Subcutaneous abdominal adipose tissue (tissue), 5 donors: ENCODE measurements at regions not wholly inside any gene's neighbourhood (a gene's known extent, or its start where the extent isn't known, plus 50 kb on each side); places are given as distances from the start of the nearest gene placed in this dataset.

Experiments used
- H3K27ac ChIP-seq: one replicate; pipeline ENCODE4 v1.7.0; 2013; ENCODE audit warnings: low read depth, mild to moderate bottlenecking, inconsistent platforms, low read length, moderate library complexity
- H3K27me3 ChIP-seq, 5 donors: one replicate each; pipeline ENCODE4 v1.7.0; 2013; ENCODE audit warnings: low read length in 5 of 5, inconsistent platforms in 1 of 5; ENCODE audit not compliant: control insufficient read depth in 5 of 5, insufficient read depth in 4 of 5
- H3K36me3 ChIP-seq, 5 donors: one replicate each; pipeline ENCODE4 v1.7.0; 2013; ENCODE audit warnings: low read length in 5 of 5; ENCODE audit not compliant: control insufficient read depth in 5 of 5, insufficient read depth in 5 of 5
- H3K4me1 ChIP-seq, 5 donors: one replicate each; pipeline ENCODE4 v1.7.0; 2013; ENCODE audit warnings: low read length in 5 of 5, mild to moderate bottlenecking in 3 of 5, moderate library complexity in 1 of 5; ENCODE audit not compliant: control insufficient read depth in 5 of 5, insufficient read depth in 5 of 5
- H3K4me3 ChIP-seq, 5 donors: one replicate each; pipeline ENCODE4 v1.7.0; 2013; ENCODE audit warnings: low read length in 5 of 5, low read depth in 1 of 5
- H3K9ac ChIP-seq, 5 donors: one replicate each; pipeline ENCODE4 v1.7.0; 2013; ENCODE audit warnings: low read length in 5 of 5, mild to moderate bottlenecking in 4 of 5, moderate library complexity in 3 of 5
- H3K9me3 ChIP-seq, 5 donors: one replicate each; pipeline ENCODE4 v1.7.0; 2013; ENCODE audit warnings: low read length in 5 of 5; ENCODE audit not compliant: control insufficient read depth in 5 of 5
- donor health status: healthy.
- donor health status: healthy.
- donor health status: healthy.
- donor health status: healthy.
- donor health status: healthy.

- no peaks in the 10 kb centered on the region for H3K27me3 ChIP-seq
- no peaks in the 10 kb centered on the region for H3K36me3 ChIP-seq
- H3K4me1 ChIP-seq: no peaks in the 10 kb centered on the region
- no peak overlapping the region for H3K9ac ChIP-seq
- H3K4me3 ChIP-seq: no peak overlapping the region
- peaks cover 10 to 26% (median 16%) of the 10 kb centered on the region in 5 donors for H3K9me3 ChIP-seq
- H3K27ac ChIP-seq: no peak overlapping the region
Observed at GRCh38 chr4:159464302-159464701, 361.4 kb downstream of the RAPGEF2 start.

DNA sequence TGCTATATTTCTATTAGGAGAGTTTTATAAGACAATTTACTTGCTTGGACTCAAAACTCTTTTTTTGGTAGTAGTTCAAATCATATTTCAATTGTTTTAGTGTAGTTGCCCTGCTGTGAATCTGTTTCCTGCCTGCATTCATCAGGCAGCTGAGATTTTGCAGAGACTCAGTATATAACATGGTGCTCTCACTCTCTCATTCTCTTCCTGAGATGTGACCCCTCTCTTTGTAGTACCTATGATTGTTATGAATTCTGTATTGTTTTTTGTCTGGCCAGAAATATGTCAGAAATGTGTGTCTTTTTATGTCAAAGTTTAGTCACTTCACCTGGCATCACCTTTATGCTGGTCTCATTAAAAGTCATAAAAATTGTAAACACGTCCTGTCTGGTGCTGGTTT, 374.0 kb downstream of the RAPGEF2 start:
- Histone ChIP-seq H3K4me1 (no peaks in the 10 kb centered on the region), H3K36me3 (no peaks in the 10 kb centered on the region), H3K27ac (no peak overlapping the region), H3K4me3 (no peak overlapping the region), H3K9ac (no peak overlapping the region), H3K27me3 (no peaks in the 10 kb centered on the region), H3K9me3 (no peaks in the 10 kb centered on the region)

DNA sequence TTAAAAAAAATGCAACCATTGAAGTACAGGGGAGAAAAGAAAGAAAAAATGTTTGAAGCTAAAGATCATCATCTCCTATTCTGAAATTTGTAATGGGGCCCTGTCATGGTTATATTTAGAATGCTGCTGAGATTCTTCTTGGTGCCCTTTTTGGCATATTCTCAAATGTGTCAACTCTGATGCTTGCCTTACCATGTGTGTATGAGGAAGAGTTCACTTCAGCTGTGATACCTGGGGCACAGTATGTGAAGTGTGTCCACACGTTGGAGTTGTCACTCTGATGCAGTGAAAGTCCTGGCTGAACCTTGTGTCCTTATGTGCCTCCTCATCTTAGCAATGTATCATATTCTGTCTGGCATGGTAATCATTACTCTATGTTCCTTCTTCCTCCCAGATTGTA, 377.9 kb downstream of the RAPGEF2 start:
- no peaks in the 10 kb centered on the region for H3K27me3 ChIP-seq
- no peak overlapping the region for H3K27ac ChIP-seq
- H3K4me1 ChIP-seq: peaks cover 0 to 2% (median 0%) of the 10 kb centered on the region in 5 donors
- no peak overlapping the region for H3K4me3 ChIP-seq
- no peak overlapping the region for H3K9ac ChIP-seq
- no peaks in the 10 kb centered on the region for H3K36me3 ChIP-seq
- no peaks in the 10 kb centered on the region for H3K9me3 ChIP-seq

GRCh38 chr4:159481936-159482335, 379.1 kb downstream of the RAPGEF2 start:
- Histone ChIP-seq H3K27me3 (peaks cover 0 to 3% (median 0%) of the 10 kb centered on the region in 5 donors), H3K9me3 (no peaks in the 10 kb centered on the region), H3K4me1 (peaks cover 0 to 2% (median 0%) of the 10 kb centered on the region in 5 donors), H3K4me3 (no peak overlapping the region), H3K36me3 (no peaks in the 10 kb centered on the region), H3K27ac (no peak overlapping the region), H3K9ac (no peak overlapping the region)

DNA sequence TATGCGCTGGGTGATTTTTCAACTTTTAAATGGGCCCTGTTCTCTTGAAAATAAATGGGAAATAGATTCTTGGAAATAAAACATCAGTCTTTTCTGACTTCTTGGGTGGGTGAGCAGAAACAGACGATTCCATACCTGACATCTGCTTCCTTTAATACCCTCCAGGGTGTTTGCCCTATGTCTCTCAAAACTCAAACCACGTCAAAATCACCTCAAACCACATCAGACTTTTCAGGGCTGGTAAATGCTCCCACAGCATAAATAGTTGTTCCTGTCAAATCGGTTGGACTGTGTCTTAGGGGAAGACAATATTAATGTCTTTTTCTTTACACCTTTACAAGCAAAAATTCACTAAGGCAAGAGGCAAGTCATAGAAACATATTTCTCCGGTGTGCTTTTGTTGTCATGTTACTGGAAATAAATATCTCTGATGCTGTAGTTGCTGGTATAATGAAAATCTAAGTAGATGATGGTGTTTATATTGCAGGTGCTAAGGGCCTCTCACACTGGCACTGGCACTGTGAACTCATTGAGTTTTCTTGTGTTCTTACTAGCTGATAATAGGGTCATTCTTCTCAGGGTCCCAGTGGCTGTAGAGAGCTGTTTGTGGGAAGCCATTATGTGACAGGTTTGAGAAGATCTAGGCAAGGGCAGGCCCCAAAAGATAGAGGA, 380.4 kb downstream of the RAPGEF2 start:
- Histone ChIP-seq H3K4me1 (peaks cover 0 to 6% (median 5%) of the 10 kb centered on the region in 5 donors), H3K9me3 (no peaks in the 10 kb centered on the region), H3K36me3 (no peaks in the 10 kb centered on the region), H3K27ac (no peak overlapping the region), H3K9ac (no peak overlapping the region), H3K4me3 (no peak overlapping the region), H3K27me3 (peaks cover 0 to 4% (median 0%) of the 10 kb centered on the region in 5 donors)

- Histone ChIP-seq H3K27me3 (peaks cover 0 to 8% (median 0%) of the 10 kb centered on the region in 5 donors), H3K9me3 (no peaks in the 10 kb centered on the region), H3K36me3 (no peaks in the 10 kb centered on the region), H3K4me3 (no peak overlapping the region), H3K4me1 (peaks cover 0 to 6% (median 5%) of the 10 kb centered on the region in 5 donors), H3K9ac (no peak overlapping the region), H3K27ac (no peak overlapping the region)
Observed at GRCh38 chr4:159483782-159484741, 381.2 kb downstream of the RAPGEF2 start.

DNA sequence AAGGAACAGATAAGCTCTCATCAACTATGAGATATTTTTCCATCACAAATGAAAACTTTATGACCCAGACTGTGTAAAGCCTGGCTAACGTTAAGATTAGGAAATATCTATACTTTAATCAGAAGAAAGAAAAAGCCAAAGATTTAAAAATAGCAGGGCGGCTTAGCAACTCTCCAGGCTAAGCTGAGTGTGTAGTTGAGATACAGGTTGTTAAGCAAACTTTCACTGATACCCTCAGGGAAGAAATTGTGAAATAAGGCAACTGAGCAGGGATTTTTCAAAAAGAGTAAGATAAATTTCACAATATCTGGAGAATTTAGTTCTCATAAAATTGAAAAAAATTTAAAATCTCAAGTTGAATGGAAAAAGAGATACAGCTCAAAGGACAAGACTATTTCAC, 382.0 kb downstream of the RAPGEF2 start:
- no peaks in the 10 kb centered on the region for H3K36me3 ChIP-seq
- H3K9ac ChIP-seq: no peak overlapping the region
- no peak overlapping the region for H3K4me3 ChIP-seq
- H3K4me1 ChIP-seq: peaks cover 0 to 6% (median 5%) of the 10 kb centered on the region in 5 donors
- H3K9me3 ChIP-seq: no peaks in the 10 kb centered on the region
- H3K27ac ChIP-seq: no peak overlapping the region
- peaks cover 0 to 8% (median 0%) of the 10 kb centered on the region in 5 donors for H3K27me3 ChIP-seq

- no peak overlapping the region for H3K9ac ChIP-seq
- peaks cover 0 to 8% (median 0%) of the 10 kb centered on the region in 5 donors for H3K27me3 ChIP-seq
Observed at GRCh38 chr4:159487284-159487747, 384.4 kb downstream of the RAPGEF2 start.

DNA sequence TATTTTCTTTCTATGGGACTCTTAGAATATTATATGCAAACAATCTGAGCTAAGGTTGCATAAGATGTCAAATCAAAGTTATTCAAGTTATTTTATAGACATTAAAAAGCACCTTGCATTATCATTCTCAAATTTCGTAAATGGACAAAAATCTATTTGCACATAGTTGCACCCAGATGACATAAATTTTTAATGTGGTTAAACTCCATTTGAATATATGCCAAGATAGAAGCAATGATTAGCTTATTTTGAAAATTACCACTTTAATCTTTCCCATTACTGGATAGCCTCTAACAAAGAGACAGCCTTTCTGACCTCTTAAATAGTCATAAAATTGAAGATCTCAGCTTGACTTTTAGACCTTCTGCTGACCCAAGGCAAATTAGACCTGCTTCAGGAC, 386.8 kb downstream of the RAPGEF2 start:
- peaks cover 0 to 8% (median 0%) of the 10 kb centered on the region in 5 donors for H3K27me3 ChIP-seq
- H3K4me3 ChIP-seq: no peak overlapping the region
- H3K27ac ChIP-seq: no peak overlapping the region
- H3K9ac ChIP-seq: no peak overlapping the region
- no peaks in the 10 kb centered on the region for H3K36me3 ChIP-seq
- H3K4me1 ChIP-seq: peaks cover 0 to 6% (median 5%) of the 10 kb centered on the region in 5 donors
- peaks cover 0 to 11% (median 6%) of the 10 kb centered on the region in 5 donors for H3K9me3 ChIP-seq

More at GRCh38 chr4:159487284-159487747, 384.4 kb downstream of the RAPGEF2 start:
- H3K27ac ChIP-seq: no peak overlapping the region
- H3K9me3 ChIP-seq: peaks cover 0 to 8% (median 5%) of the 10 kb centered on the region in 5 donors
- H3K4me3 ChIP-seq: no peak overlapping the region
- no peaks in the 10 kb centered on the region for H3K36me3 ChIP-seq
- H3K4me1 ChIP-seq: peaks cover 0 to 6% (median 5%) of the 10 kb centered on the region in 5 donors
